HEK293 (cell line): ENCODE measurements at regions not wholly inside any gene's neighbourhood (a gene's known extent, or its start where the extent isn't known, plus 50 kb on each side); places are given as distances from the start of the nearest gene placed in this dataset.

ENCODE experiments used
- CTCF ChIA-PET: fragments of 350-600 bp; formaldehyde crosslinking; extraction: SDS; loops from one replicate; lab custom pipeline; 2021; ENCODE audit warnings: antibody characterized with exemption; lab: Yijun Ruan, JAX
- POLR2A ChIA-PET: fragments of 300-600 bp; formaldehyde crosslinking; extraction: SDS; loops from one replicate; lab custom pipeline; 2020; ENCODE audit warnings: antibody characterized with exemption, inconsistent platforms; lab: Yijun Ruan, JAX
- H3K27ac ChIP-seq: fragments of 200-500 bp; sonication (Bioruptor generic); 2 replicates; pipeline ENCODE4 v1.5.1; 2014; ENCODE audit warnings: low read depth, low read length, control low read depth, inconsistent platforms; ENCODE audit errors: extremely low read depth
- H3K36me3 ChIP-seq, 2 experiments: fragments of 200-500 bp in 1 of 2; sonication (Bioruptor generic) in 1 of 2; 1 replicate in 1 of 2; 2 replicates in 1 of 2; pipeline ENCODE4 v1.5.1; 2014 to 2017; ENCODE audit warnings: inconsistent platforms in 2 of 2, low read length in 2 of 2; ENCODE audit not compliant: control insufficient read depth in 2 of 2, insufficient read depth in 1 of 2
- H3K4me1 ChIP-seq: fragments of 200-500 bp; sonication (Bioruptor generic); 2 replicates; pipeline ENCODE4 v1.5.1; 2014; ENCODE audit warnings: mild to moderate bottlenecking, low read length, inconsistent platforms; ENCODE audit not compliant: control insufficient read depth, insufficient read depth
- H3K4me3 ChIP-seq: 2 replicates; pipeline ENCODE4 v1.5.1; 2011; ENCODE audit warnings: low read depth, mild to moderate bottlenecking, control low read depth, low read length, moderate library complexity
- H3K9me3 ChIP-seq: fragments of 200-500 bp; sonication (Bioruptor generic); 2 replicates; pipeline ENCODE4 v1.5.1; 2014; ENCODE audit warnings: low read depth, low read length, inconsistent platforms; ENCODE audit not compliant: control insufficient read depth, insufficient read depth
- ZBTB17 ChIP-seq: fragments of 450-650 bp; formaldehyde crosslinking; IDR thresholded peaks from 2 replicates; pipeline ENCODE4 v1.5.1; 2016; ENCODE audit warnings: missing biosample characterization, missing genetic modification characterization
- ZBTB8A ChIP-seq: fragments of 450-650 bp; formaldehyde crosslinking; IDR thresholded peaks from 2 replicates; pipeline ENCODE4 v1.5.1; 2016; ENCODE audit warnings: missing biosample characterization, missing genetic modification characterization
- ZNF426 ChIP-seq: fragments of 450-650 bp; formaldehyde crosslinking; IDR thresholded peaks from 2 replicates; pipeline ENCODE4 v1.5.1; 2017; ENCODE audit warnings: missing biosample characterization, missing genetic modification characterization, mild to moderate bottlenecking, inconsistent platforms, moderate library complexity
- ZNF549 ChIP-seq: fragments of 450-650 bp; IDR thresholded peaks from 2 replicates; pipeline ENCODE4 v1.5.1; 2018; ENCODE audit warnings: missing biosample characterization, missing genetic modification characterization, mild to moderate bottlenecking, inconsistent platforms, moderate library complexity
- ZNF654 ChIP-seq: fragments of 450-650 bp; formaldehyde crosslinking; IDR thresholded peaks from 2 replicates; pipeline ENCODE4 v1.5.1; 2016; ENCODE audit warnings: low read depth, missing biosample characterization, missing genetic modification characterization
- ZNF664 ChIP-seq: fragments of 450-650 bp; formaldehyde crosslinking; IDR thresholded peaks from 2 replicates; pipeline ENCODE4 v1.5.1; 2016; ENCODE audit warnings: missing biosample characterization, missing genetic modification characterization
- ZNF707 ChIP-seq: fragments of 450-650 bp; formaldehyde crosslinking; IDR thresholded peaks from 2 replicates; pipeline ENCODE4 v1.5.1; 2016; ENCODE audit warnings: missing biosample characterization, missing genetic modification characterization
- ZSCAN30 ChIP-seq: fragments of 450-650 bp; IDR thresholded peaks from 2 replicates; pipeline ENCODE4 v1.5.1; 2018; ENCODE audit warnings: missing biosample characterization, mild to moderate bottlenecking, missing genetic modification characterization, moderate library complexity
- TF ChIP-seq, protein P1 (sequence below): fragments of 450-650 bp; formaldehyde crosslinking; IDR thresholded peaks from 2 replicates; pipeline ENCODE4 v1.5.1; 2016; ENCODE audit warnings: missing biosample characterization, missing genetic modification characterization
- TF ChIP-seq, protein P2 (sequence below): fragments of 450-650 bp; formaldehyde crosslinking; IDR thresholded peaks from 2 replicates; pipeline ENCODE4 v1.5.1; 2016; ENCODE audit warnings: missing biosample characterization, missing genetic modification characterization
- TF ChIP-seq, protein P3 (sequence below): sonication (generic); formaldehyde crosslinking; IDR thresholded peaks from 2 replicates; pipeline ENCODE4 v1.8.1; 2022; ENCODE audit warnings: mild to moderate bottlenecking, moderate library complexity, missing genetic modification reagents
- TF ChIP-seq, protein P4 (sequence below): fragments of 450-650 bp; formaldehyde crosslinking; optimal IDR thresholded peaks from 2 replicates; pipeline ENCODE3; 2016; ENCODE audit warnings: missing biosample characterization, mild to moderate bottlenecking, missing genetic modification characterization

DNA sequence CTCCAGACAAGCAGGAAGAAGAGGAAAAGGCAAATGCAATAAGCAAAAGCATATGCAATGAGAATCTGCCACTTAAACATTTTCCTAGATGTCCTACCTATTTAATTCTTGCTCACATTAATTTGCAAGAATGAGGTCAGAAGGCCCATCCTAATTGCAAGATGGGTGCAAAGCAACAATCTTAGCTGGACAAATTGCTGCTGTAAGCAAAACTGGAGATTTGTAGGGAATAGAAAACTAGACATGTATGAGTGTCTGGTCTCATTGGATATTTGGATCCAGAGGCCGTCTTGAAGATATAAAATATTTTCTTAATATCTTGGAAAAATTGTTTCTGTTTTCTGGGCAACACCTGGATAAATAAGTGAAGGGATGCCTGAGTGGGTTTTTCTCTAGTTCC lies 150.1 kb upstream of the PGR start:
- Histone ChIP-seq H3K4me1 (no peaks in the 10 kb centered on the region), H3K27ac (no peak overlapping the region)
- CTCF ChIA-PET = no interaction called here
- no peak for TF ChIP-seq ZNF426 (tag by site-specific recombination)
- TF ChIP-seq, all 188 proteins: peak for 0
- H3K4me3 ChIP-seq = no peak overlapping the region
- no peaks in the 10 kb centered on the region for H3K36me3 ChIP-seq
- H3K9me3 ChIP-seq = no peaks in the 10 kb centered on the region
- POLR2A ChIA-PET = no interaction called here

DNA sequence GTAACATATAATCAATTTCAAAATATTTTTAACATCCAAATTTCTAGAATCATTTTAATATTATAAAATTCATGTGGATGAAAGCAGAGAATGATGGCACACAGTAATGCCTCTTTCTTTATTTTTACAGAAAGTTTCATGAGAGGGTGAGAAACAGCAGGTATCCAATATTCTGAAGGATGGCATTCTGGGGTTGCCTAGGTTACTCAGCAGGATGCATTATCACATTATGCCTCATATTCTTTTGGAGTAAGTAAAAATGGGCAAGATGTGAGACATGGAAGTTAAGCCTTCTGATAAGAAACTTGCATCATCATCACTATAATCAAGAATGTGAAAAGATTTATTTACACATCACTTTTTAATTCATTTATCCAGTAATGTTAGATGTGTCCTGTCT lies 148.7 kb upstream of the PGR start:
- H3K27ac ChIP-seq = no peak overlapping the region
- H3K9me3 ChIP-seq = no peaks in the 10 kb centered on the region
- no peak overlapping the region for H3K4me3 ChIP-seq
- ChIA-PET CTCF (no interaction called here), POLR2A (no interaction called here)
- TF ChIP-seq, protein P1, sequence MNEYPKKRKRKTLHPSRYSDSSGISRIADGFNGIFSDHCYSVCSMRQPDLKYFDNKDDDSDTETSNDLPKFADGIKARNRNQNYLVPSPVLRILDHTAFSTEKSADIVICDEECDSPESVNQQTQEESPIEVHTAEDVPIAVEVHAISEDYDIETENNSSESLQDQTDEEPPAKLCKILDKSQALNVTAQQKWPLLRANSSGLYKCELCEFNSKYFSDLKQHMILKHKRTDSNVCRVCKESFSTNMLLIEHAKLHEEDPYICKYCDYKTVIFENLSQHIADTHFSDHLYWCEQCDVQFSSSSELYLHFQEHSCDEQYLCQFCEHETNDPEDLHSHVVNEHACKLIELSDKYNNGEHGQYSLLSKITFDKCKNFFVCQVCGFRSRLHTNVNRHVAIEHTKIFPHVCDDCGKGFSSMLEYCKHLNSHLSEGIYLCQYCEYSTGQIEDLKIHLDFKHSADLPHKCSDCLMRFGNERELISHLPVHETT (tag by site-specific recombination) = no peak
- H3K4me1 ChIP-seq = no peaks in the 10 kb centered on the region
- H3K36me3 ChIP-seq = no peaks in the 10 kb centered on the region

DNA sequence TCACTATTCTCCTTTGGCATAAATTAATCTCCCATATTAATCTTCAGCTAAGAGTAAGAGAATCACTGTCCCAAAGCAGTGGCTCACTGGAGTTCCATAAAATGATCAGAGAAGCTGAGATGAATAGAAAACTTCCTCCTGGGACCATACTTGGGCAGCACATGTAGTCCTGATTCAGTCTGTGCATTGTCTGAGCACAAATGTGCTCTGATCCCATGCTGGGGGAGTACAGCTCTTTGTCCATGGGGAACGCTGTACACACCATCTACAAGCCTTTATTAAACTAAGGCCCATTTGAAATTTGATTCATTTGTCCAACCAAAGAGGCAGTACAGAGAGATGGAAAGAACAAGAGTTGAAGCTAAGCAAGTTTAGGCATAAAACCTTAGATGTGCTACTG lies 147.4 kb upstream of the PGR start:
- H3K4me3 ChIP-seq = no peak overlapping the region
- ChIA-PET POLR2A (no interaction called here), CTCF (no interaction called here)
- H3K9me3 ChIP-seq = no peaks in the 10 kb centered on the region
- TF ChIP-seq, protein P2, sequence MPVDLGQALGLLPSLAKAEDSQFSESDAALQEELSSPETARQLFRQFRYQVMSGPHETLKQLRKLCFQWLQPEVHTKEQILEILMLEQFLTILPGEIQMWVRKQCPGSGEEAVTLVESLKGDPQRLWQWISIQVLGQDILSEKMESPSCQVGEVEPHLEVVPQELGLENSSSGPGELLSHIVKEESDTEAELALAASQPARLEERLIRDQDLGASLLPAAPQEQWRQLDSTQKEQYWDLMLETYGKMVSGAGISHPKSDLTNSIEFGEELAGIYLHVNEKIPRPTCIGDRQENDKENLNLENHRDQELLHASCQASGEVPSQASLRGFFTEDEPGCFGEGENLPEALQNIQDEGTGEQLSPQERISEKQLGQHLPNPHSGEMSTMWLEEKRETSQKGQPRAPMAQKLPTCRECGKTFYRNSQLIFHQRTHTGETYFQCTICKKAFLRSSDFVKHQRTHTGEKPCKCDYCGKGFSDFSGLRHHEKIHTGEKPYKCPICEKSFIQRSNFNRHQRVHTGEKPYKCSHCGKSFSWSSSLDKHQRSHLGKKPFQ (tag by site-specific recombination) = no peak
- TF ChIP-seq ZBTB8A (tag by site-specific recombination) (no peak), ZSCAN30 (tag by site-specific recombination) (no peak), ZNF707 (no peak)
- no peak overlapping the region for H3K27ac ChIP-seq
- no peaks in the 10 kb centered on the region for H3K4me1 ChIP-seq
- no peaks in the 10 kb centered on the region for H3K36me3 ChIP-seq

DNA sequence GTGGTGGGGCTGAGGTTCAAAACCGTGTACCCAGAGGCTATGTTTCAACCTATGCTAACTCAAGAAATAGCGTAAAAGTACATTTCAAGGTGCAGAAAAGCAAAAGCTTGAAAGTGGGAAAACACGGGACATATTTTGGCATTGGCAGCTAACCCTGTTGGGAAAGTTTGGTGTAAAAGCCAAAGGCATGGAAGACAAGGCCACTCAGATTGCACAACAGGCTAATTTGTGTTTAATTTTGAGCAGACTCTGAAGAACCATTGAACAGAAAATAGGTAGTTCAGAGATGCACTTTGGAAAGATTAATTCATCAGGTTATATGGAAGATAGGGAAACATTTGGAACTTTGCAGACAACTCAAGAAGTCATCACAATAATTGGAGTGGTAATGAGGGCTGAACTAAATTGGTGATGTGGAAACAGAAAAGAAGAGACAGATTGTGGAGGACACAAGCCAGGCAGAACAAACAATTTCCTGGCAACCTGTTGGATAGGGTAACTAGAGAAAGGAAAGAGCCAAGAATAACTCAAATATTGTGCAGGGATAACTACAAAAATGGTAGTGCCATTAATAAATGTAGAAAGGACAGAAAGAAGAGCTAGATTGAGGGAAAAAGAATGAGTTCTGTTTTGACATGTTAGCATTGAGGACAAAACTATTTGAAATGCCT lies 140.5 kb upstream of the PGR start:
- CTCF ChIA-PET = interaction anchor here (0.5 kb wide), 1 partner anchor 1141 kb away, joined by 3 read pairs; no protein-coding TSS in a partner anchor
- H3K9me3 ChIP-seq = no peaks in the 10 kb centered on the region

More for the DNA sequence above, 140.5 kb upstream of the PGR start:
- no peak overlapping the region for H3K27ac ChIP-seq
- H3K36me3 ChIP-seq = no peaks in the 10 kb centered on the region
- H3K4me3 ChIP-seq = no peak overlapping the region
- TF ChIP-seq, protein P3, sequence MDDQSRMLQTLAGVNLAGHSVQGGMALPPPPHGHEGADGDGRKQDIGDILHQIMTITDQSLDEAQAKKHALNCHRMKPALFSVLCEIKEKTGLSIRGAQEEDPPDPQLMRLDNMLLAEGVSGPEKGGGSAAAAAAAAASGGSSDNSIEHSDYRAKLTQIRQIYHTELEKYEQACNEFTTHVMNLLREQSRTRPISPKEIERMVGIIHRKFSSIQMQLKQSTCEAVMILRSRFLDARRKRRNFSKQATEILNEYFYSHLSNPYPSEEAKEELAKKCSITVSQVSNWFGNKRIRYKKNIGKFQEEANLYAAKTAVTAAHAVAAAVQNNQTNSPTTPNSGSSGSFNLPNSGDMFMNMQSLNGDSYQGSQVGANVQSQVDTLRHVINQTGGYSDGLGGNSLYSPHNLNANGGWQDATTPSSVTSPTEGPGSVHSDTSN (CRISPR knock-in tag) = no peak
- no peak for TF ChIP-seq ZNF664 (tag by site-specific recombination)
- no peak for TF ChIP-seq ZNF654 (tag by site-specific recombination)
- no peak for TF ChIP-seq ZBTB17 (tag by site-specific recombination)
- no peak for TF ChIP-seq ZNF549
- TF ChIP-seq, protein P4, sequence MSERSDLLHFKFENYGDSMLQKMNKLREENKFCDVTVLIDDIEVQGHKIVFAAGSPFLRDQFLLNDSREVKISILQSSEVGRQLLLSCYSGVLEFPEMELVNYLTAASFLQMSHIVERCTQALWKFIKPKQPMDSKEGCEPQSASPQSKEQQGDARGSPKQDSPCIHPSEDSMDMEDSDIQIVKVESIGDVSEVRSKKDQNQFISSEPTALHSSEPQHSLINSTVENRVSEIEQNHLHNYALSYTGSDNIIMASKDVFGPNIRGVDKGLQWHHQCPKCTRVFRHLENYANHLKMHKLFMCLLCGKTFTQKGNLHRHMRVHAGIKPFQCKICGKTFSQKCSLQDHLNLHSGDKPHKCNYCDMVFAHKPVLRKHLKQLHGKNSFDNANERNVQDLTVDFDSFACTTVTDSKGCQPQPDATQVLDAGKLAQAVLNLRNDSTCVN = no peak
- POLR2A ChIA-PET = no interaction called here
- H3K4me1 ChIP-seq = no peaks in the 10 kb centered on the region
